ENCODE measurements at regions not wholly inside any gene's neighbourhood (a gene's known extent, or its start where the extent isn't known, plus 50 kb on each side); places are given as distances from the start of the nearest gene placed in this dataset.

GRCh38 chr4:181194096-181194495, 1049.1 kb upstream of the TENM3 start:
- DNase-seq: no peak
- Mint-ChIP-seq H3K27ac (ENCODE audit: unreplicated experiment) (no peak overlapping the region), H3K4me1 (ENCODE audit: low read depth, unreplicated experiment) (no peaks in the 10 kb centered on the region), H3K36me3 (ENCODE audit: insufficient read depth, unreplicated experiment) (no peaks in the 10 kb centered on the region), H3K27me3 (ENCODE audit: insufficient read depth, unreplicated experiment) (peaks cover 5% of the 10 kb centered on the region), H3K9me3 (ENCODE audit: unreplicated experiment) (no peaks in the 10 kb centered on the region), H3K4me3 (ENCODE audit: unreplicated experiment) (no peak overlapping the region)
- Histone ChIP-seq H3K4me3 (ENCODE audit: low read depth, low read length) (no peak overlapping the region), H3K36me3 (ENCODE audit: control insufficient read depth, insufficient read depth, low read length) (no peaks in the 10 kb centered on the region), H3K4me1 (no peaks in the 10 kb centered on the region), H3K9me3 (no peaks in the 10 kb centered on the region), H3K27me3 (replicated peaks; ENCODE audit: control insufficient read depth, insufficient read depth, low read length) (no peaks in the 10 kb centered on the region)
- intact Hi-C loops (cut with micrococcal nuclease; ENCODE audit: unreplicated experiment): no loop called here
- TF ChIP-seq CTCF (IDR thresholded peaks at IDR 0.05; ENCODE audit: insufficient read depth in 1 of 2, low read depth in 1 of 2, low read length in 1 of 2, severe bottlenecking in 1 of 2, unreplicated experiment in 1 of 2): no peak
- no TSS peak for BruUV-seq (replicated peaks)
- POLR2A ChIA-PET: no interaction called here
- CTCF ChIA-PET: no interaction called here

- ChIA-PET CTCF (no interaction called here), POLR2A (no interaction called here)
- H3K36me3 Mint-ChIP-seq (ENCODE audit: insufficient read depth, unreplicated experiment): no peaks in the 10 kb centered on the region
- no peak overlapping the region for H3K4me3 Mint-ChIP-seq (ENCODE audit: unreplicated experiment)
- no peak for TF ChIP-seq CTCF (IDR thresholded peaks at IDR 0.05; ENCODE audit: insufficient read depth in 1 of 2, low read depth in 1 of 2, low read length in 1 of 2, severe bottlenecking in 1 of 2, unreplicated experiment in 1 of 2)
- peaks cover 9% of the 10 kb centered on the region for H3K27me3 Mint-ChIP-seq (ENCODE audit: insufficient read depth, unreplicated experiment)
- BruUV-seq (replicated peaks): no TSS peak
- H3K4me1 Mint-ChIP-seq (ENCODE audit: low read depth, unreplicated experiment): no peaks in the 10 kb centered on the region
- H3K9me3 Mint-ChIP-seq (ENCODE audit: unreplicated experiment): no peaks in the 10 kb centered on the region
- DNase-seq: no peak
- no peaks in the 10 kb centered on the region for H3K36me3 ChIP-seq (ENCODE audit: control insufficient read depth, insufficient read depth, low read length)
- no peaks in the 10 kb centered on the region for H3K4me1 ChIP-seq
- no peaks in the 10 kb centered on the region for H3K27me3 ChIP-seq (replicated peaks; ENCODE audit: control insufficient read depth, insufficient read depth, low read length)
- no peak overlapping the region for H3K27ac Mint-ChIP-seq (ENCODE audit: unreplicated experiment)
- intact Hi-C loops (cut with micrococcal nuclease; ENCODE audit: unreplicated experiment): no loop called here
- no peak overlapping the region for H3K4me3 ChIP-seq (ENCODE audit: low read depth, low read length)
- no peaks in the 10 kb centered on the region for H3K9me3 ChIP-seq
Observed at GRCh38 chr4:181200076-181200475, 1043.1 kb upstream of the TENM3 start.

- Histone ChIP-seq H3K27me3 (replicated peaks; ENCODE audit: control insufficient read depth, insufficient read depth, low read length) (no peaks in the 10 kb centered on the region), H3K4me3 (ENCODE audit: low read depth, low read length) (no peak overlapping the region), H3K36me3 (ENCODE audit: control insufficient read depth, insufficient read depth, low read length) (no peaks in the 10 kb centered on the region), H3K9me3 (no peaks in the 10 kb centered on the region), H3K4me1 (no peaks in the 10 kb centered on the region)
- H3K4me1 Mint-ChIP-seq (ENCODE audit: low read depth, unreplicated experiment): no peaks in the 10 kb centered on the region
- POLR2A ChIA-PET: no interaction called here
- no peak for DNase-seq
- no peak overlapping the region for H3K27ac Mint-ChIP-seq (ENCODE audit: unreplicated experiment)
- H3K36me3 Mint-ChIP-seq (ENCODE audit: insufficient read depth, unreplicated experiment): no peaks in the 10 kb centered on the region
- CTCF ChIA-PET: no interaction called here
- intact Hi-C loops (cut with micrococcal nuclease; ENCODE audit: unreplicated experiment): no loop called here
- H3K9me3 Mint-ChIP-seq (ENCODE audit: unreplicated experiment): no peaks in the 10 kb centered on the region
- no TSS peak for BruUV-seq (replicated peaks)
- no peak for TF ChIP-seq CTCF (IDR thresholded peaks at IDR 0.05; ENCODE audit: insufficient read depth in 1 of 2, low read depth in 1 of 2, low read length in 1 of 2, severe bottlenecking in 1 of 2, unreplicated experiment in 1 of 2)
- no peak overlapping the region for H3K4me3 Mint-ChIP-seq (ENCODE audit: unreplicated experiment)
- peaks cover 12% of the 10 kb centered on the region for H3K27me3 Mint-ChIP-seq (ENCODE audit: insufficient read depth, unreplicated experiment)
Observed at GRCh38 chr4:181202240-181202639, 1041.0 kb upstream of the TENM3 start.

Data from Caco-2 (cell line).